Kidney epithelial cell (primary cell): ENCODE measurements at regions not wholly inside any gene's neighbourhood (a gene's known extent, or its start where the extent isn't known, plus 50 kb on each side); places are given as distances from the start of the nearest gene placed in this dataset.

Source experiments
- DNase-seq: peaks from one replicate; pipeline ENCODE4 v3.0.0-alpha.2; 2010; ENCODE audit warnings: low read depth
- H3K27me3 ChIP-seq: 2 replicates; pipeline ENCODE4 v1.6.0; 2011; ENCODE audit warnings: low read length; ENCODE audit not compliant: control insufficient read depth, insufficient read depth
- H3K36me3 ChIP-seq: 2 replicates; pipeline ENCODE4 v1.5.1; 2011; ENCODE audit warnings: low read length; ENCODE audit not compliant: control insufficient read depth, insufficient read depth
- H3K4me3 ChIP-seq: 2 replicates; pipeline ENCODE4 v1.5.1; 2011; ENCODE audit warnings: low read depth, mild to moderate bottlenecking, control low read depth, low read length
- CTCF ChIP-seq: IDR thresholded peaks from 2 replicates; pipeline ENCODE4 v1.5.1; 2011; ENCODE audit warnings: mild to moderate bottlenecking, moderate library complexity, low read length, control low read depth, inconsistent platforms; ENCODE audit not compliant: insufficient read depth, poor library complexity, severe bottlenecking

- no peak for DNase-seq
- H3K4me3 ChIP-seq = no peak overlapping the region
- no peaks in the 10 kb centered on the region for H3K27me3 ChIP-seq
- no peaks in the 10 kb centered on the region for H3K36me3 ChIP-seq
- TF ChIP-seq CTCF = no peak
These were observed 158.1 kb downstream of the METTL4 start for GRCh38 chr18:2412996-2413751.

GRCh38 chr18:2414235-2414634 lies 157.1 kb downstream of the METTL4 start:
- Histone ChIP-seq H3K4me3 (no peak overlapping the region), H3K36me3 (no peaks in the 10 kb centered on the region), H3K27me3 (no peaks in the 10 kb centered on the region)
- no peak for TF ChIP-seq CTCF
- no peak for DNase-seq

GRCh38 chr18:2415656-2416055 lies 155.6 kb downstream of the METTL4 start:
- no peak overlapping the region for H3K4me3 ChIP-seq
- DNase-seq = no peak
- TF ChIP-seq CTCF = no peak
- no peaks in the 10 kb centered on the region for H3K36me3 ChIP-seq
- no peaks in the 10 kb centered on the region for H3K27me3 ChIP-seq

- no peaks in the 10 kb centered on the region for H3K36me3 ChIP-seq
- H3K4me3 ChIP-seq = no peak overlapping the region
These were observed 153.3 kb downstream of the METTL4 start for GRCh38 chr18:2417861-2418610.

GRCh38 chr18:2420367-2420766 lies 150.9 kb downstream of the METTL4 start:
- no peak for TF ChIP-seq CTCF
- Histone ChIP-seq H3K27me3 (no peaks in the 10 kb centered on the region), H3K4me3 (no peak overlapping the region), H3K36me3 (no peaks in the 10 kb centered on the region)
- no peak for DNase-seq

More at GRCh38 chr18:2417861-2418610, 153.3 kb downstream of the METTL4 start:
- TF ChIP-seq CTCF = no peak
- DNase-seq = no peak
- no peaks in the 10 kb centered on the region for H3K27me3 ChIP-seq
